Neural cell (in vitro differentiated cells): ENCODE measurements at regions not wholly inside any gene's neighbourhood (a gene's known extent, or its start where the extent isn't known, plus 50 kb on each side); places are given as distances from the start of the nearest gene placed in this dataset.

Source experiments
- H2AFZ ChIP-seq: fragments of 200-600, 300-800 bp; sonication (generic), shearing (Covaris generic); 2 replicates; pipeline ENCODE4 v1.6.0; 2014; ENCODE audit warnings: low read depth, mild to moderate bottlenecking, antibody characterized with exemption, low read length, moderate library complexity
- H3F3A ChIP-seq: fragments of 200-600 bp; shearing (Covaris generic); 2 replicates; pipeline ENCODE4 v1.6.1; 2016; ENCODE audit warnings: mild to moderate bottlenecking, moderate library complexity, mixed read lengths, antibody characterized with exemption, low read length; ENCODE audit not compliant: insufficient read depth, poor library complexity, severe bottlenecking
- H3K27ac ChIP-seq: fragments of 200-600, 300-800 bp; sonication (generic), shearing (Covaris generic); 2 replicates; pipeline ENCODE4 v1.5.1; 2014; ENCODE audit warnings: mild to moderate bottlenecking, low read length, moderate library complexity
- H3K27me3 ChIP-seq: fragments of 300-800, 200-600 bp; sonication (generic), shearing (Covaris generic); 2 replicates; pipeline ENCODE4 v1.6.0; 2014; ENCODE audit warnings: mild to moderate bottlenecking, low read depth, low read length, moderate library complexity; ENCODE audit not compliant: insufficient read depth
- H3K36me3 ChIP-seq: fragments of 300-800, 200-600 bp; sonication (generic), shearing (Covaris generic); 2 replicates; pipeline ENCODE4 v1.5.1; 2014; ENCODE audit warnings: mild to moderate bottlenecking, antibody characterized with exemption, low read length, moderate library complexity; ENCODE audit not compliant: insufficient read depth
- H3K4me2 ChIP-seq: fragments of 300-800, 200-600 bp; sonication (generic), shearing (Covaris generic); 2 replicates; pipeline ENCODE4 v1.6.0; 2014; ENCODE audit warnings: mild to moderate bottlenecking, low read length
- H3K4me3 ChIP-seq: fragments of 300-800, 200-600 bp; sonication (generic), shearing (Covaris generic); 2 replicates; pipeline ENCODE4 v1.5.1; 2014; ENCODE audit warnings: mild to moderate bottlenecking, low read length, moderate library complexity
- H3K79me2 ChIP-seq: fragments of 200-600 bp; shearing (Covaris generic); replicated peaks from 2 replicates; pipeline ENCODE4 v1.6.0; 2014; ENCODE audit warnings: mild to moderate bottlenecking, low read length, moderate library complexity; ENCODE audit not compliant: insufficient read depth
- H3K9ac ChIP-seq: fragments of 300-800, 200-600 bp; sonication (generic), shearing (Covaris generic); 2 replicates; pipeline ENCODE4 v1.6.1; 2016; ENCODE audit warnings: mild to moderate bottlenecking, low read length, mixed read lengths
- H3K9me2 ChIP-seq: fragments of 200-600 bp; shearing (Covaris generic); 2 replicates; pipeline ENCODE4 v1.6.1; 2016; ENCODE audit warnings: mild to moderate bottlenecking, low read length, mixed read lengths; ENCODE audit not compliant: insufficient read depth
- H3K9me3 ChIP-seq: fragments of 200-600, 300-800 bp; sonication (generic), shearing (Covaris generic); 2 replicates; pipeline ENCODE4 v1.6.1; 2016; ENCODE audit warnings: mild to moderate bottlenecking, mixed run types, low read length, moderate library complexity, mixed read lengths
- H4K20me1 ChIP-seq: fragments of 200-600 bp; shearing (Covaris generic); 2 replicates; pipeline ENCODE4 v1.6.1; 2016; ENCODE audit warnings: mild to moderate bottlenecking, mixed run types; ENCODE audit not compliant: insufficient read depth
- CTCF ChIP-seq: fragments of 450-650 bp; IDR thresholded peaks from 2 replicates; pipeline ENCODE4 v1.5.1; 2014; ENCODE audit warnings: antibody characterized with exemption, mild to moderate bottlenecking, moderate library complexity; ENCODE audit not compliant: poor library complexity, severe bottlenecking
- EP300 ChIP-seq: fragments of 450-650 bp; conservative IDR thresholded peaks from 2 replicates; pipeline ENCODE4 v1.6.1; 2014; ENCODE audit warnings: antibody characterized with exemption, mild to moderate bottlenecking, moderate library complexity; ENCODE audit not compliant: poor library complexity, severe bottlenecking
- EZH2 ChIP-seq: fragments of 200-600, 300-800 bp; shearing (Covaris generic), sonication (generic); IDR thresholded peaks from 2 replicates; pipeline ENCODE4 v1.6.1; 2014; ENCODE audit warnings: antibody characterized with exemption, low read length, borderline replicate concordance, mild to moderate bottlenecking; ENCODE audit not compliant: insufficient read depth, poor library complexity, severe bottlenecking
- MXI1 ChIP-seq: fragments of 450-650 bp; conservative IDR thresholded peaks from 2 replicates; pipeline ENCODE4 v1.6.1; 2014; ENCODE audit warnings: antibody characterized with exemption, mild to moderate bottlenecking; ENCODE audit not compliant: poor library complexity, severe bottlenecking
- POLR2AphosphoS5 ChIP-seq: IDR thresholded peaks from 2 replicates; pipeline ENCODE4 v1.6.1; 2012
- RAD21 ChIP-seq: fragments of 450-650 bp; conservative IDR thresholded peaks from 2 replicates; pipeline ENCODE4 v1.6.1; 2014; ENCODE audit warnings: antibody characterized with exemption, mild to moderate bottlenecking, moderate library complexity
- REST ChIP-seq: IDR thresholded peaks from 2 replicates; pipeline ENCODE4 v1.6.1; 2012; ENCODE audit warnings: borderline replicate concordance
- SMC3 ChIP-seq: fragments of 450-650 bp; conservative IDR thresholded peaks from 2 replicates; pipeline ENCODE4 v1.6.1; 2014; ENCODE audit warnings: antibody characterized with exemption, mild to moderate bottlenecking, moderate library complexity; ENCODE audit not compliant: poor library complexity
- TAF1 ChIP-seq: IDR thresholded peaks from 2 replicates; pipeline ENCODE4 v1.6.1; 2012; ENCODE audit warnings: low read depth

- no peaks in the 10 kb centered on the region for H3K9me2 ChIP-seq
- TF ChIP-seq TAF1 (no peak), EP300 (no peak), MXI1 (no peak), CTCF (no peak), EZH2 (no peak), POLR2AphosphoS5 (no peak), SMC3 (no peak), RAD21 (no peak), REST (no peak)
- H3K9ac ChIP-seq: no peak overlapping the region
- H3K4me2 ChIP-seq: no peak overlapping the region
- H3K27ac ChIP-seq: no peak overlapping the region
- H3K9me3 ChIP-seq: no peaks in the 10 kb centered on the region
- no peaks in the 10 kb centered on the region for H3K27me3 ChIP-seq
- no peak overlapping the region for H3K4me3 ChIP-seq
- H4K20me1 ChIP-seq: no peaks in the 10 kb centered on the region
- H2AFZ ChIP-seq: no peak overlapping the region
- H3K36me3 ChIP-seq: no peaks in the 10 kb centered on the region
- no peaks in the 10 kb centered on the region for H3K79me2 ChIP-seq
- no peaks in the 10 kb centered on the region for H3F3A ChIP-seq
These were observed 160.4 kb downstream of the PRDM6 start for GRCh38 chr5:123249446-123249845.

GRCh38 chr5:123245689-123246088 lies 156.6 kb downstream of the PRDM6 start:
- Histone ChIP-seq H3K4me2 (no peak overlapping the region), H3K36me3 (no peaks in the 10 kb centered on the region), H4K20me1 (no peaks in the 10 kb centered on the region), H3F3A (no peaks in the 10 kb centered on the region), H3K27ac (no peak overlapping the region), H3K9me2 (no peaks in the 10 kb centered on the region), H3K79me2 (no peaks in the 10 kb centered on the region), H3K9ac (no peak overlapping the region), H3K4me3 (no peak overlapping the region), H3K27me3 (no peaks in the 10 kb centered on the region), H2AFZ (no peak overlapping the region), H3K9me3 (no peaks in the 10 kb centered on the region)
- no peak for TF ChIP-seq POLR2AphosphoS5
- TF ChIP-seq EZH2: no peak
- no peak for TF ChIP-seq EP300
- TF ChIP-seq RAD21: no peak
- TF ChIP-seq MXI1: no peak
- TF ChIP-seq SMC3: no peak
- TF ChIP-seq CTCF: no peak
- no peak for TF ChIP-seq REST
- TF ChIP-seq TAF1: no peak
